WTC11 (cell line): ENCODE measurements at regions not wholly inside any gene's neighbourhood (a gene's known extent, or its start where the extent isn't known, plus 50 kb on each side); places are given as distances from the start of the nearest gene placed in this dataset.

ENCODE experiments used
- ATAC-seq: fragments of 200-7000 bp; cut with Tn5 transposase; 2 replicates; pipeline ENCODE4 v1.10.0; 2021; ENCODE audit warnings: mild to moderate bottlenecking, moderate library complexity
- CTCF ChIA-PET: fragments of 300-600 bp; sonication (Branson Sonifier 250); formaldehyde crosslinking; loops from one replicate; lab custom pipeline; 2021; ENCODE audit warnings: antibody characterized with exemption; lab: Charles Lee
- POLR2A ChIA-PET: fragments of 350-600 bp; sonication (Branson Sonifier 250); formaldehyde crosslinking; loops from one replicate; lab custom pipeline; 2021; ENCODE audit warnings: antibody characterized with exemption; lab: Charles Lee
- DNase-seq: peaks from one replicate; pipeline ENCODE4 v3.0.0; 2021; ENCODE audit warnings: low spot score
- H3K27ac Mint-ChIP-seq: 2 replicates; pipeline ENCODE4 v1.8.0; 2021; ENCODE audit warnings: mixed read lengths
- H3K27me3 Mint-ChIP-seq: 2 replicates; pipeline ENCODE4 v1.8.0; 2021; ENCODE audit warnings: low read depth, mild to moderate bottlenecking, moderate library complexity, mixed read lengths
- H3K36me3 Mint-ChIP-seq: 2 replicates; pipeline ENCODE4 v1.8.0; 2021; ENCODE audit warnings: mixed read lengths
- H3K4me1 Mint-ChIP-seq: 2 replicates; pipeline ENCODE4 v1.8.0; 2022; ENCODE audit warnings: mixed read lengths
- H3K4me3 Mint-ChIP-seq: 2 replicates; pipeline ENCODE4 v1.8.0; 2021; ENCODE audit warnings: mild to moderate bottlenecking, moderate library complexity, mixed read lengths
- H3K9me3 Mint-ChIP-seq: 2 replicates; pipeline ENCODE4 v1.8.0; 2021; ENCODE audit warnings: mixed read lengths
- AFF4 ChIP-seq: sonication (generic); formaldehyde crosslinking; IDR thresholded peaks from 2 replicates; pipeline ENCODE4 v1.8.1; 2023; ENCODE audit warnings: mild to moderate bottlenecking, missing genetic modification reagents, borderline replicate concordance
- ATF1 ChIP-seq: sonication (generic); formaldehyde crosslinking; IDR thresholded peaks from 2 replicates; pipeline ENCODE4 v1.8.1; 2023; ENCODE audit warnings: mild to moderate bottlenecking, moderate library complexity, missing genetic modification reagents
- ATF3 ChIP-seq: sonication (generic); formaldehyde crosslinking; conservative IDR thresholded peaks from 2 replicates; pipeline ENCODE4 v1.8.1; 2022; ENCODE audit warnings: mild to moderate bottlenecking, missing genetic modification reagents
- CTCF ChIP-seq: fragments of 200-600 bp; IDR thresholded peaks from 2 replicates; pipeline ENCODE4 v1.8.0; 2022; ENCODE audit warnings: antibody characterized with exemption
- E2F4 ChIP-seq: sonication (generic); formaldehyde crosslinking; IDR thresholded peaks from 2 replicates; pipeline ENCODE4 v1.8.1; 2022; ENCODE audit warnings: low read depth, mild to moderate bottlenecking, moderate library complexity, missing genetic modification reagents, borderline replicate concordance
- FOXJ3 ChIP-seq: sonication (generic); formaldehyde crosslinking; IDR thresholded peaks from 2 replicates; pipeline ENCODE4 v1.9.0; 2021; ENCODE audit warnings: missing genetic modification reagents, mild to moderate bottlenecking, borderline replicate concordance
- MXD4 ChIP-seq: fragments of 250-450 bp; sonication (Bioruptor Pico); IDR thresholded peaks from 2 replicates; pipeline ENCODE4 v1.8.0; 2021; ENCODE audit warnings: mild to moderate bottlenecking, moderate library complexity, borderline replicate concordance
- PRDM15 ChIP-seq: sonication (generic); formaldehyde crosslinking; IDR thresholded peaks from 2 replicates; pipeline ENCODE4 v1.8.0; 2022; ENCODE audit warnings: missing genetic modification reagents
- RELA ChIP-seq: sonication (generic); formaldehyde crosslinking; IDR thresholded peaks from 2 replicates; pipeline ENCODE4 v1.8.1; 2022; ENCODE audit warnings: missing genetic modification reagents, mild to moderate bottlenecking, borderline replicate concordance
- RORB ChIP-seq: fragments of 250-450 bp; sonication (Bioruptor Pico); IDR thresholded peaks from 2 replicates; pipeline ENCODE4 v1.9.0; 2021; ENCODE audit warnings: mild to moderate bottlenecking
- SMAD3 ChIP-seq: sonication (generic); formaldehyde crosslinking; IDR thresholded peaks from 2 replicates; pipeline ENCODE4 v1.8.0; 2022; ENCODE audit warnings: missing genetic modification reagents, mild to moderate bottlenecking, borderline replicate concordance
- TEAD4 ChIP-seq: sonication (generic); formaldehyde crosslinking; IDR thresholded peaks from 2 replicates; pipeline ENCODE4 v1.8.0; 2022; ENCODE audit warnings: mild to moderate bottlenecking, missing genetic modification reagents
- ZNF219 ChIP-seq: sonication (generic); formaldehyde crosslinking; IDR thresholded peaks from 2 replicates; pipeline ENCODE4 v1.8.0; 2023; ENCODE audit warnings: missing genetic modification reagents, mild to moderate bottlenecking, borderline replicate concordance
- ZNF671 ChIP-seq: fragments of 250-450 bp; sonication (Bioruptor Pico); IDR thresholded peaks from 2 replicates; pipeline ENCODE4 v1.8.0; 2021; ENCODE audit warnings: mild to moderate bottlenecking

GRCh38 chr12:77485961-77486854 is 344.5 kb upstream of the NAV3 start:
- no peak for DNase-seq
- peak; percentile 78 for ATAC-seq
- H3K36me3 Mint-ChIP-seq = peaks cover 11% of the 10 kb centered on the region
- POLR2A ChIA-PET = no interaction called here
- peaks cover 12% of the 10 kb centered on the region for H3K9me3 Mint-ChIP-seq
- H3K4me3 Mint-ChIP-seq = no peak overlapping the region
- H3K27me3 Mint-ChIP-seq = no peaks in the 10 kb centered on the region
- TF ChIP-seq MXD4 (no peak), E2F4 (CRISPR knock-in tag) (no peak), FOXJ3 (CRISPR knock-in tag) (no peak), TEAD4 (CRISPR knock-in tag) (no peak), RELA (CRISPR knock-in tag) (no peak), ATF3 (CRISPR knock-in tag) (no peak), PRDM15 (CRISPR knock-in tag) (no peak), RORB (CRISPR knock-in tag) (no peak)
- H3K4me1 Mint-ChIP-seq = peaks cover 30% of the 10 kb centered on the region
- CTCF ChIA-PET = interaction anchor here (1.1 to 1.4 kb wide), 2 partner anchors 475 to 589 kb away, joined by 4 to 5 read pairs; no protein-coding TSS in a partner anchor
- no peak overlapping the region for H3K27ac Mint-ChIP-seq

- Mint-ChIP-seq H3K4me1 (peaks cover 40% of the 10 kb centered on the region), H3K36me3 (no peaks in the 10 kb centered on the region), H3K4me3 (no peak overlapping the region), H3K9me3 (no peaks in the 10 kb centered on the region; the same call in 1 of the 2 replicates), H3K27me3 (no peaks in the 10 kb centered on the region), H3K27ac (no peak overlapping the region)
- CTCF ChIA-PET = no interaction called here
- POLR2A ChIA-PET = no interaction called here
- ATAC-seq (no peak), DNase-seq (no peak)
- TF ChIP-seq CTCF = no peak
- no peak for TF ChIP-seq ATF1
- no peak for TF ChIP-seq ZNF671 (CRISPR knock-in tag)
- TF ChIP-seq SMAD3 = no peak
- no peak for TF ChIP-seq AFF4 (CRISPR knock-in tag)
- TF ChIP-seq ZNF219 (CRISPR knock-in tag) = no peak
- TF ChIP-seq, all 79 proteins: peak for 0
Measured at GRCh38 chr12:77481687-77482086, 349.0 kb upstream of the NAV3 start.
